HepG2 (cell line): ENCODE measurements at regions not wholly inside any gene's neighbourhood (a gene's known extent, or its start where the extent isn't known, plus 50 kb on each side); places are given as distances from the start of the nearest gene placed in this dataset.

Experiments used
- ATAC-seq: fragments of 200-7000 bp; cut with Tn5 transposase; 3 replicates; pipeline ENCODE4 v1.9.1; 2020; ENCODE audit warnings: mild to moderate bottlenecking, moderate library complexity
- BruUV-seq: library from RNA; stranded (reverse); fragments of 400-500 nt; replicated peaks from 2 replicates; lab custom pipeline; 2021; lab: Mats Ljungman, UMichigan
- CTCF ChIA-PET: fragments of 300-600 bp; formaldehyde crosslinking; extraction: SDS; loops from one replicate; lab custom pipeline; 2021; ENCODE audit warnings: low total read pairs, inconsistent platforms, low intra/inter-chr PET ratio; lab: Yijun Ruan, JAX
- POLR2A ChIA-PET: fragments of 350-600 bp; sonication (Branson Sonifier 250); formaldehyde crosslinking; loops from one replicate; lab custom pipeline; 2020; ENCODE audit warnings: antibody characterized with exemption, inconsistent platforms; lab: Yijun Ruan, JAX
- DNase-seq: peaks from one replicate; pipeline ENCODE4 v3.0.0-alpha.2; 2015; ENCODE audit warnings: low spot score
- FAIRE-seq: peaks from 3 replicates; lab custom pipeline; 2011; peaks lifted over from hg19 to GRCh38; lab: Jason Lieb, UNC
- H2AFZ ChIP-seq: one replicate; pipeline ENCODE4 v1.6.1; 2011; ENCODE audit warnings: low read length, inconsistent platforms
- H3K27ac ChIP-seq: fragments of 300-600 bp; 3 replicates; pipeline ENCODE4 v1.8.0; 2011; ENCODE audit warnings: mixed run types, mild to moderate bottlenecking, mixed read lengths, low read length, inconsistent platforms; ENCODE audit not compliant: insufficient read depth; ENCODE audit errors: extremely low read length
- H3K27me3 ChIP-seq, 2 experiments: fragments of 200-600 bp in 1 of 2; 2 replicates in 1 of 2; 3 replicates in 1 of 2; pipeline versions ENCODE4 v1.6.0 to v1.8.0; 2011; ENCODE audit warnings: low read length in 2 of 2, mild to moderate bottlenecking in 2 of 2, moderate library complexity in 2 of 2, inconsistent platforms in 1 of 2; ENCODE audit not compliant: insufficient read depth in 2 of 2, control insufficient read depth in 1 of 2
- H3K36me3 ChIP-seq, 2 experiments: fragments of 200-600 bp in 1 of 2; replicated peaks in 1 of 2; 2 replicates in 1 of 2; 3 replicates in 1 of 2; pipeline versions ENCODE4 v1.5.1 to v1.8.0; 2011; ENCODE audit warnings: low read length in 2 of 2, inconsistent platforms in 1 of 2; ENCODE audit not compliant: insufficient read depth in 2 of 2, control insufficient read depth in 1 of 2
- H3K4me1 ChIP-seq: 2 replicates; pipeline ENCODE4 v1.5.1; 2012; ENCODE audit warnings: low read length, inconsistent platforms; ENCODE audit not compliant: insufficient read depth
- H3K4me2 ChIP-seq: 2 replicates; pipeline ENCODE4 v1.6.0; 2011; ENCODE audit warnings: low read depth, low read length, inconsistent platforms
- H3K4me3 ChIP-seq, 3 experiments: fragments of 200-600 bp in 1 of 3; sonication (generic), shearing (Covaris generic) in 1 of 3; replicated peaks in 1 of 3; 2 replicates each; pipeline ENCODE4 v1.5.1; 2011 to 2016; ENCODE audit warnings: low read length in 3 of 3, inconsistent platforms in 2 of 3, low read depth in 2 of 3, mild to moderate bottlenecking in 2 of 3, control low read depth in 1 of 3, mixed read lengths in 1 of 3; ENCODE audit not compliant: insufficient read depth in 1 of 3
- H3K79me2 ChIP-seq: one replicate; pipeline ENCODE4 v1.6.1; 2011; ENCODE audit warnings: low read length, inconsistent platforms; ENCODE audit not compliant: insufficient read depth
- H3K9ac ChIP-seq: 2 replicates; pipeline ENCODE4 v1.6.0; 2011; ENCODE audit warnings: mild to moderate bottlenecking, low read depth, low read length, inconsistent platforms; ENCODE audit not compliant: insufficient read depth
- H3K9me3 ChIP-seq: 2 replicates; pipeline ENCODE4 v1.5.1; 2012; ENCODE audit warnings: mild to moderate bottlenecking, low read length
- H4K20me1 ChIP-seq: 2 replicates; pipeline ENCODE4 v1.6.0; 2011; ENCODE audit warnings: inconsistent platforms, mild to moderate bottlenecking, low read length, moderate library complexity; ENCODE audit not compliant: insufficient read depth
- ELF4 ChIP-seq: sonication (generic); formaldehyde crosslinking; IDR thresholded peaks from 2 replicates; pipeline ENCODE4 v1.5.0; 2020; ENCODE audit warnings: missing genetic modification reagents, mild to moderate bottlenecking, moderate library complexity, borderline replicate concordance
- NR3C1 ChIP-seq: sonication (generic); formaldehyde crosslinking; IDR thresholded peaks from 2 replicates; pipeline ENCODE4 v1.4.0; 2020; ENCODE audit warnings: missing genetic modification reagents
- POLR2AphosphoS5 ChIP-seq: IDR thresholded peaks from 2 replicates; pipeline ENCODE4 v1.6.1; 2012; ENCODE audit warnings: low read depth, low read length
- ZBTB7B ChIP-seq: sonication (generic); formaldehyde crosslinking; IDR thresholded peaks from 2 replicates; pipeline ENCODE4 v1.4.0; 2020; ENCODE audit warnings: missing genetic modification reagents
- ZNF230 ChIP-seq: sonication (generic); formaldehyde crosslinking; IDR thresholded peaks from 2 replicates; pipeline ENCODE4 v1.4.0; 2020; ENCODE audit warnings: mild to moderate bottlenecking, missing genetic modification reagents
- ZNF382 ChIP-seq: sonication (generic); formaldehyde crosslinking; IDR thresholded peaks from 2 replicates; pipeline ENCODE4 v1.5.0; 2020; ENCODE audit warnings: missing genetic modification reagents, mild to moderate bottlenecking, borderline replicate concordance
- ZNF383 ChIP-seq: sonication (generic); formaldehyde crosslinking; IDR thresholded peaks from 2 replicates; pipeline ENCODE4 v1.4.0; 2020; ENCODE audit warnings: missing genetic modification reagents, mild to moderate bottlenecking, borderline replicate concordance
- ZSCAN12 ChIP-seq: sonication (generic); formaldehyde crosslinking; IDR thresholded peaks from 2 replicates; pipeline ENCODE4 v1.9.0; 2021; ENCODE audit warnings: mild to moderate bottlenecking, missing genetic modification reagents
- ZSCAN22 ChIP-seq: sonication (generic); formaldehyde crosslinking; IDR thresholded peaks from 2 replicates; pipeline ENCODE4 v1.4.0; 2020; ENCODE audit warnings: mild to moderate bottlenecking, missing genetic modification reagents
- ZZZ3 ChIP-seq: sonication (generic); formaldehyde crosslinking; IDR thresholded peaks from 2 replicates; pipeline ENCODE4 v1.4.0; 2020; ENCODE audit warnings: missing genetic modification reagents, mild to moderate bottlenecking, borderline replicate concordance
- WGBS: methylation state at CpG from one replicate; pipeline ENCODE4 v1.1.6; 2017; ENCODE audit warnings: low lambda C conversion rate; 5-methylcytosine and 5-hydroxymethylcytosine counted together
- in situ Hi-C: cut with HindIII; loops from 2 replicates; pipeline ENCODE4 v1.10.0; 2017; ENCODE audit warnings: low pct_unique_long_range_greater_than_20kb; ENCODE audit not compliant: extremely low pct_ligation_motif_present
- intact Hi-C: fragments of 100-400 bp; cut with micrococcal nuclease; formaldehyde crosslinking; loops from one replicate; pipeline ENCODE4 v1.10.0; 2022; ENCODE audit not compliant: unreplicated experiment
- TF ChIP-seq, protein P1 (sequence below): fragments of 450-650 bp; IDR thresholded peaks from 2 replicates; pipeline ENCODE4 v1.6.1; 2016
- TF ChIP-seq, protein P2 (sequence below): sonication (generic); formaldehyde crosslinking; IDR thresholded peaks from 2 replicates; pipeline ENCODE4 v1.8.0; 2022; ENCODE audit warnings: low read depth, missing genetic modification reagents
- TF ChIP-seq, protein P3 (sequence below): sonication (generic); formaldehyde crosslinking; IDR thresholded peaks from 2 replicates; pipeline ENCODE4 v1.5.0; 2020; ENCODE audit warnings: mild to moderate bottlenecking, missing genetic modification reagents

- ATAC-seq (no peak), FAIRE-seq (no peak), DNase-seq (no peak)
- H2AFZ ChIP-seq = no peak overlapping the region
- no peaks in the 10 kb centered on the region for H3K79me2 ChIP-seq
- no peak overlapping the region for H3K27ac ChIP-seq
- no peaks in the 10 kb centered on the region for H3K9me3 ChIP-seq
- H3K4me1 ChIP-seq = no peaks in the 10 kb centered on the region
- no peak overlapping the region for H3K9ac ChIP-seq
- no peaks in the 10 kb centered on the region for H3K36me3 ChIP-seq
- in situ Hi-C loops = no loop called here
- ChIA-PET CTCF (no interaction called here), POLR2A (no interaction called here)
- intact Hi-C loops = no loop called here
- no peaks in the 10 kb centered on the region for H3K27me3 ChIP-seq
- H3K4me3 ChIP-seq = no peak overlapping the region
- no TSS peak for BruUV-seq
- WGBS = 23% methylated on average over 4 of the region's 4 CpGs
- H3K4me2 ChIP-seq = no peak overlapping the region
- no peak for TF ChIP-seq POLR2AphosphoS5
- TF ChIP-seq ZNF383 (CRISPR knock-in tag) = no peak
- TF ChIP-seq, protein P1, sequence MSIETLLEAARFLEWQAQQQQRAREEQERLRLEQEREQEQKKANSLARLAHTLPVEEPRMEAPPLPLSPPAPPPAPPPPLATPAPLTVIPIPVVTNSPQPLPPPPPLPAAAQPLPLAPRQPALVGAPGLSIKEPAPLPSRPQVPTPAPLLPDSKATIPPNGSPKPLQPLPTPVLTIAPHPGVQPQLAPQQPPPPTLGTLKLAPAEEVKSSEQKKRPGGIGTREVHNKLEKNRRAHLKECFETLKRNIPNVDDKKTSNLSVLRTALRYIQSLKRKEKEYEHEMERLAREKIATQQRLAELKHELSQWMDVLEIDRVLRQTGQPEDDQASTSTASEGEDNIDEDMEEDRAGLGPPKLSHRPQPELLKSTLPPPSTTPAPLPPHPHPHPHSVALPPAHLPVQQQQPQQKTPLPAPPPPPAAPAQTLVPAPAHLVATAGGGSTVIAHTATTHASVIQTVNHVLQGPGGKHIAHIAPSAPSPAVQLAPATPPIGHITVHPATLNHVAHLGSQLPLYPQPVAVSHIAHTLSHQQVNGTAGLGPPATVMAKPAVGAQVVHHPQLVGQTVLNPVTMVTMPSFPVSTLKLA = no peak
- H4K20me1 ChIP-seq = no peaks in the 10 kb centered on the region
Observed at GRCh38 chr4:138311771-138312535, 69.8 kb upstream of the SLC7A11 start.

GRCh38 chr4:138310991-138311390 is 68.8 kb upstream of the SLC7A11 start:
- POLR2A ChIA-PET = no interaction called here
- FAIRE-seq (no peak), ATAC-seq (no peak)
- Histone ChIP-seq H3K27me3 (no peaks in the 10 kb centered on the region), H3K4me2 (no peak overlapping the region), H4K20me1 (no peaks in the 10 kb centered on the region), H3K9ac (no peak overlapping the region)
- 0% methylated on average over 1 of the region's 1 CpG for WGBS
- in situ Hi-C loops = no loop called here
- TF ChIP-seq, protein P2, sequence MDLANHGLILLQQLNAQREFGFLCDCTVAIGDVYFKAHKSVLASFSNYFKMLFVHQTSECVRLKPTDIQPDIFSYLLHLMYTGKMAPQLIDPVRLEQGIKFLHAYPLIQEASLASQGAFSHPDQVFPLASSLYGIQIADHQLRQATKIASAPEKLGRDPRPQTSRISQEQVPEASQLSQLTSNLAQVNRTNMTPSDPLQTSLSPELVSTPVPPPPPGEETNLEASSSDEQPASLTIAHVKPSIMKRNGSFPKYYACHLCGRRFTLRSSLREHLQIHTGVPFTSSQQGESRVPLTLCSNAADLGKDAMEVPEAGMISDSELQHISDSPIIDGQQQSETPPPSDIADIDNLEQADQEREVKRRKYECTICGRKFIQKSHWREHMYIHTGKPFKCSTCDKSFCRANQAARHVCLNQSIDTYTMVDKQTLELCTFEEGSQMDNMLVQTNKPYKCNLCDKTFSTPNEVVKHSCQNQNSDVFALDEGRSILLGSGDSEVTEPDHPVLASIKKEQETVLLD (CRISPR knock-in tag) = no peak
- no peak for TF ChIP-seq ZNF382 (CRISPR knock-in tag)
- TF ChIP-seq ZSCAN22 (CRISPR knock-in tag) = no peak
- no peak for TF ChIP-seq ZNF230 (CRISPR knock-in tag)
- TF ChIP-seq ELF4 (CRISPR knock-in tag) = no peak
- no peak for TF ChIP-seq ZZZ3 (CRISPR knock-in tag)
- TF ChIP-seq NR3C1 = no peak
- TF ChIP-seq ZBTB7B (CRISPR knock-in tag) = no peak
- TF ChIP-seq, protein P3, sequence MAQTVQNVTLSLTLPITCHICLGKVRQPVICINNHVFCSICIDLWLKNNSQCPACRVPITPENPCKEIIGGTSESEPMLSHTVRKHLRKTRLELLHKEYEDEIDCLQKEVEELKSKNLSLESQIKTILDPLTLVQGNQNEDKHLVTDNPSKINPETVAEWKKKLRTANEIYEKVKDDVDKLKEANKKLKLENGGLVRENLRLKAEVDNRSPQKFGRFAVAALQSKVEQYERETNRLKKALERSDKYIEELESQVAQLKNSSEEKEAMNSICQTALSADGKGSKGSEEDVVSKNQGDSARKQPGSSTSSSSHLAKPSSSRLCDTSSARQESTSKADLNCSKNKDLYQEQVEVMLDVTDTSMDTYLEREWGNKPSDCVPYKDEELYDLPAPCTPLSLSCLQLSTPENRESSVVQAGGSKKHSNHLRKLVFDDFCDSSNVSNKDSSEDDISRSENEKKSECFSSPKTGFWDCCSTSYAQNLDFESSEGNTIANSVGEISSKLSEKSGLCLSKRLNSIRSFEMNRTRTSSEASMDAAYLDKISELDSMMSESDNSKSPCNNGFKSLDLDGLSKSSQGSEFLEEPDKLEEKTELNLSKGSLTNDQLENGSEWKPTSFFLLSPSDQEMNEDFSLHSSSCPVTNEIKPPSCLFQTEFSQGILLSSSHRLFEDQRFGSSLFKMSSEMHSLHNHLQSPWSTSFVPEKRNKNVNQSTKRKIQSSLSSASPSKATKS = no peak
- TF ChIP-seq ZSCAN12 (CRISPR knock-in tag) = no peak
- TF ChIP-seq, all 625 proteins: peak for 0
- no peaks in the 10 kb centered on the region for H3K9me3 ChIP-seq
- CTCF ChIA-PET = no interaction called here
- no peak for DNase-seq
- H2AFZ ChIP-seq = no peak overlapping the region
- no peaks in the 10 kb centered on the region for H3K79me2 ChIP-seq
- no peaks in the 10 kb centered on the region for H3K4me1 ChIP-seq
- intact Hi-C loops = no loop called here
- H3K4me3 ChIP-seq = no peak overlapping the region
- no peak overlapping the region for H3K27ac ChIP-seq
- H3K36me3 ChIP-seq = no peaks in the 10 kb centered on the region
- BruUV-seq = no TSS peak
